Glutamatergic neuron (in vitro differentiated cells): ENCODE measurements at regions not wholly inside any gene's neighbourhood (a gene's known extent, or its start where the extent isn't known, plus 50 kb on each side); places are given as distances from the start of the nearest gene placed in this dataset.

Source experiments
- DNase-seq: peaks from one replicate; pipeline ENCODE4 v3.0.0; 2022
- H3K27ac Mint-ChIP-seq: one replicate; pipeline ENCODE4 v1.8.0; 2020; ENCODE audit warnings: mild to moderate bottlenecking, mixed read lengths, inconsistent platforms; ENCODE audit not compliant: unreplicated experiment
- H3K27me3 Mint-ChIP-seq: one replicate; pipeline ENCODE4 v1.8.0; 2020; ENCODE audit warnings: mild to moderate bottlenecking, moderate library complexity, mixed read lengths, inconsistent platforms; ENCODE audit not compliant: unreplicated experiment
- H3K36me3 Mint-ChIP-seq: one replicate; pipeline ENCODE4 v1.8.0; 2020; ENCODE audit warnings: mild to moderate bottlenecking, mixed read lengths, inconsistent platforms; ENCODE audit not compliant: unreplicated experiment
- H3K4me1 Mint-ChIP-seq: one replicate; pipeline ENCODE4 v1.8.0; 2020; ENCODE audit warnings: mild to moderate bottlenecking, low read depth, mixed read lengths, inconsistent platforms; ENCODE audit not compliant: unreplicated experiment
- H3K4me3 Mint-ChIP-seq: one replicate; pipeline ENCODE4 v1.8.0; 2020; ENCODE audit warnings: mild to moderate bottlenecking, mixed read lengths, inconsistent platforms; ENCODE audit not compliant: unreplicated experiment
- H3K9me3 Mint-ChIP-seq: one replicate; pipeline ENCODE4 v1.8.0; 2020; ENCODE audit warnings: mild to moderate bottlenecking, moderate library complexity, mixed read lengths, inconsistent platforms; ENCODE audit not compliant: unreplicated experiment
- CTCF ChIP-seq: fragments of 200-600 bp; sonication (generic); IDR thresholded peaks from one replicate; pipeline ENCODE4 v1.5.0; 2021; ENCODE audit not compliant: partially characterized antibody, unreplicated experiment

GRCh38 chr22:48804811-48805301, 1022.8 kb downstream of the BRD1 start:
- no peaks in the 10 kb centered on the region for H3K4me1 Mint-ChIP-seq
- H3K4me3 Mint-ChIP-seq: no peak overlapping the region
- H3K36me3 Mint-ChIP-seq: no peaks in the 10 kb centered on the region
- no peak for DNase-seq
- TF ChIP-seq CTCF: no peak
- H3K27me3 Mint-ChIP-seq: peaks cover 9% of the 10 kb centered on the region
- H3K27ac Mint-ChIP-seq: no peak overlapping the region
- H3K9me3 Mint-ChIP-seq: peaks cover 20% of the 10 kb centered on the region

GRCh38 chr22:48803948-48804810, 1023.5 kb downstream of the BRD1 start:
- H3K27ac Mint-ChIP-seq: no peak overlapping the region
- H3K4me1 Mint-ChIP-seq: no peaks in the 10 kb centered on the region
- H3K27me3 Mint-ChIP-seq: peaks cover 10% of the 10 kb centered on the region
- no peak for TF ChIP-seq CTCF
- no peaks in the 10 kb centered on the region for H3K36me3 Mint-ChIP-seq
- H3K4me3 Mint-ChIP-seq: no peak overlapping the region
- H3K9me3 Mint-ChIP-seq: peaks cover 25% of the 10 kb centered on the region
- DNase-seq: no peak

- TF ChIP-seq CTCF: no peak
- Mint-ChIP-seq H3K36me3 (no peaks in the 10 kb centered on the region), H3K4me3 (no peak overlapping the region), H3K9me3 (peaks cover 27% of the 10 kb centered on the region), H3K27ac (no peak overlapping the region), H3K4me1 (no peaks in the 10 kb centered on the region), H3K27me3 (peaks cover 8% of the 10 kb centered on the region)
- no peak for DNase-seq
These were observed 1024.3 kb downstream of the BRD1 start for GRCh38 chr22:48803171-48803947.

- H3K27me3 Mint-ChIP-seq: peaks cover 10% of the 10 kb centered on the region
- peaks cover 3% of the 10 kb centered on the region for H3K36me3 Mint-ChIP-seq
- no peak for DNase-seq
- no peak overlapping the region for H3K4me3 Mint-ChIP-seq
- H3K27ac Mint-ChIP-seq: no peak overlapping the region
- no peak for TF ChIP-seq CTCF
- H3K4me1 Mint-ChIP-seq: no peaks in the 10 kb centered on the region
- peaks cover 27% of the 10 kb centered on the region for H3K9me3 Mint-ChIP-seq
These were observed 1025.1 kb downstream of the BRD1 start for GRCh38 chr22:48802576-48802975.
